Esophagus (tissue), 2 donors: ENCODE measurements at regions not wholly inside any gene's neighbourhood (a gene's known extent, or its start where the extent isn't known, plus 50 kb on each side); places are given as distances from the start of the nearest gene placed in this dataset.

ENCODE experiments used
- H3K27ac ChIP-seq, 2 donors: one replicate each; pipeline ENCODE4 v1.5.1; 2013; ENCODE audit warnings: low read depth in 2 of 2, mild to moderate bottlenecking in 2 of 2, inconsistent platforms in 1 of 2, low read length in 1 of 2, moderate library complexity in 1 of 2
- H3K27me3 ChIP-seq, 2 donors: one replicate each; pipeline ENCODE4 v1.6.1; 2013; ENCODE audit warnings: low read length in 2 of 2, control low read depth in 1 of 2, mild to moderate bottlenecking in 1 of 2; ENCODE audit not compliant: insufficient read depth in 2 of 2, control insufficient read depth in 1 of 2
- H3K36me3 ChIP-seq, 2 donors: one replicate each; pipeline ENCODE4 v1.6.1; 2013; ENCODE audit warnings: low read length in 1 of 2; ENCODE audit not compliant: control insufficient read depth in 2 of 2, insufficient read depth in 2 of 2
- H3K4me1 ChIP-seq, 2 donors: one replicate each; pipeline ENCODE4 v1.6.1; 2013; ENCODE audit warnings: low read length in 1 of 2; ENCODE audit not compliant: control insufficient read depth in 2 of 2, insufficient read depth in 2 of 2
- H3K4me3 ChIP-seq, 2 donors: one replicate each; pipeline ENCODE4 v1.5.1; 2013; ENCODE audit warnings: low read length in 2 of 2, mild to moderate bottlenecking in 2 of 2, low read depth in 1 of 2, moderate library complexity in 1 of 2
- H3K9me3 ChIP-seq, 2 donors: one replicate each; pipeline ENCODE4 v1.6.1; 2013; ENCODE audit warnings: mild to moderate bottlenecking in 2 of 2, low read depth in 1 of 2, low read length in 1 of 2, moderate library complexity in 1 of 2; ENCODE audit not compliant: control insufficient read depth in 2 of 2, insufficient read depth in 1 of 2
- WGBS, 2 donors: extraction: QIAGEN DNeasy Blood & Tissue Kit; methylation state at CpG; one replicate each; pipeline ENCODE4 v1.1.7; 2013; 5-methylcytosine and 5-hydroxymethylcytosine counted together
- donor health status: healthy with polysubstance abuse.
- donor health status: Bipolar disorder and iron deficiency.

DNA sequence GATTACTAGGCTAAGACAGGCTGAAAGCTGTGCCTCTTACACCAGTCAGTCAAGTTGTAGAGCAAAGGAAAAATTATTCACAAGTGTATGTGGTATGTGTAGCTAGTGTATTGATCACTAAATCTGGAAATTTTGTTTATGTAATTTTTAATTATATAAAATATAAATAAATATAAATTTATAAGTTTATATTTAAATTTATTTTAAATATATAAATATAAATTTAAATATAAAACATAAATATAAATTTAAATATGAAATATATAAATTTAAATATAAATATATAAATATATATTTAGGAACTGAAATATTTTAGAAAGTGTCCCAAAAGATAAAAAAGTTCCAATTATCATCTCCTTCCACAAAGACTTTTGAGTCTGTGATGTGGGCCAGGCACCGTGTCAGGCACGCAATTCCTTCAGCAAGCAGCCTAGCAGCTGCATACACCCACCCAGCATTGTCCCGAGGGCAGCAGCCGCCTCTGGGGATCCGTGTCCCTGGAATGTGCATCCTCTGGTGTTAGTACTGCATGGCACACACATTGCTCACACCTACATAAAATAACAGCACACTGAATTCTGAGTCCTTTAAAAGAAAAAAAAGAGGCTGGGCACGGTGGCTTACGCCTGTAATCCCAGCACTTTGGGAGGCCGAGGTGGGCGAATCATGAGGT lies 1098.0 kb downstream of the BRD1 start:
- 87 to 96% methylated on average over 9 of the region's 9 CpGs for WGBS, 2 donors
- Histone ChIP-seq H3K27ac (no peak overlapping the region), H3K4me1 (no peaks in the 10 kb centered on the region), H3K9me3 (no peaks in the 10 kb centered on the region), H3K4me3 (no peak overlapping the region), H3K36me3 (no peaks in the 10 kb centered on the region), H3K27me3 (no peaks in the 10 kb centered on the region)

GRCh38 chr22:48727454-48728058 lies 1100.1 kb downstream of the BRD1 start:
- Histone ChIP-seq H3K27ac (no peak overlapping the region), H3K27me3 (no peaks in the 10 kb centered on the region), H3K4me1 (no peaks in the 10 kb centered on the region), H3K4me3 (no peak overlapping the region), H3K9me3 (no peaks in the 10 kb centered on the region), H3K36me3 (no peaks in the 10 kb centered on the region)
- 82 to 83% methylated on average over 3 of the region's 3 CpGs for WGBS, 2 donors

DNA sequence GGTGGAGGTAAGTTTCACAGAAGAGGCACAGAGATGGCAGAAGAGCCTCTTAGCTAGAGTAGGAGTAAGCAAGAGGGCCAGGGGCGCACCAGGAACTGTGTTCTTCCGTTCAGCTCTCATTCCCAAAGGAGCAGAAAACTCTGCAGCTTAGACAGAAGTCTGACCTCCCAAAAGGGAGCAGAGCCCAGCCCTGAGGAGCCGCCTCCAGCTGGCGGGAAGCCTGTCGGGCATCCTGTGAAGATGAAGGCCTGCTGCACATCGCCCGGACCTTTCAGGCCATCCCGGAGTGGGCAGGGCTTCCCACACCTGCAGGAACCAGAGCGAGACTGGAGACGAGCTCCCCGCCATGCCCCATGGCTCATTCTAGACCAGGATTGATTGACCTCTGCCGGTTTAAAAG lies 1102.8 kb downstream of the BRD1 start:
- Histone ChIP-seq H3K36me3 (no peaks in the 10 kb centered on the region), H3K27ac (no peak overlapping the region), H3K4me1 (peaks cover 0 to 5% of the 10 kb centered on the region in 2 donors), H3K27me3 (no peaks in the 10 kb centered on the region), H3K4me3 (no peak overlapping the region), H3K9me3 (peaks cover 0 to 5% of the 10 kb centered on the region in 2 donors)
- WGBS, 2 donors, result 76 to 82% methylated on average over 12 of the region's 12 CpGs

DNA sequence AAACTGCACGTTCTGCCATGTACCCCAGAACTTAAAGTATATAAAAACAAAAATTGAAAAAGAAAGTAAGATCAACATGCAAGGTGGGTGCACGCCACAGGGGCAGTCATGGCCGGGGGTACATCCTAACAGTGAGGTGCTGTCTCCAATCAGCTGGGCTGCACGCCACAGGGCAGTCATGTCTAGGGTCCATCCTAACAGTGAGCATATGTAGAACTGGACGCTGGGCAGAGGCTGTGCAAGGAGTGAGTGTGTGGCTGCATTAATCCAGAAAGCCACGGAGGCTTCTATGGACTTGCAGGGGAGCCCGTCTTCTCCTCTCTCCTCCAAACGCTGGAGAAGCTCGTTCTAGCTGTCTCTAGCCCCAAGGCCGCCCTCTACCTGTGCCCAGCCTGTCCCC lies 1105.0 kb downstream of the BRD1 start:
- WGBS, 2 donors, result 86% methylated on average over 10 of the region's 10 CpGs
- Histone ChIP-seq H3K36me3 (no peaks in the 10 kb centered on the region), H3K27me3 (no peaks in the 10 kb centered on the region), H3K27ac (no peak overlapping the region), H3K4me3 (no peak overlapping the region), H3K4me1 (peaks cover 0 to 5% of the 10 kb centered on the region in 2 donors), H3K9me3 (peaks cover 0 to 5% of the 10 kb centered on the region in 2 donors)

DNA sequence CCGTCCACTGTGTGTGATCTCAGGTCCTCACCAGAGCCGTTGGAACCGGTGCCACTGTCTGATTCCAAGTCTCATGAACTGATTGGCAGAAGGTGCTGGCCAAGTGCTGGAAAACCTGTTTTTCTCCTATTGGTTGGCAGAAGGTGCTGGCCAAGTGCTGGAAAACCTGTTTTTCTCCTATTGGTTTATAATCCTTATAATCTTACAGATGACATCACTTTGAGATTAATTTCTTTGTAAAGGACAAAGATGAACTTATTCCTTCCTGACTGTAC lies 1106.3 kb downstream of the BRD1 start:
- Histone ChIP-seq H3K27ac (peak overlapping the region in 1 of 2 donors; percentile 51), H3K27me3 (no peaks in the 10 kb centered on the region), H3K4me1 (peaks cover 0 to 5% of the 10 kb centered on the region in 2 donors), H3K9me3 (peaks cover 0 to 5% of the 10 kb centered on the region in 2 donors), H3K36me3 (no peaks in the 10 kb centered on the region), H3K4me3 (no peak overlapping the region)
- WGBS, 2 donors, result 35 to 48% methylated on average over 3 of the region's 3 CpGs

DNA sequence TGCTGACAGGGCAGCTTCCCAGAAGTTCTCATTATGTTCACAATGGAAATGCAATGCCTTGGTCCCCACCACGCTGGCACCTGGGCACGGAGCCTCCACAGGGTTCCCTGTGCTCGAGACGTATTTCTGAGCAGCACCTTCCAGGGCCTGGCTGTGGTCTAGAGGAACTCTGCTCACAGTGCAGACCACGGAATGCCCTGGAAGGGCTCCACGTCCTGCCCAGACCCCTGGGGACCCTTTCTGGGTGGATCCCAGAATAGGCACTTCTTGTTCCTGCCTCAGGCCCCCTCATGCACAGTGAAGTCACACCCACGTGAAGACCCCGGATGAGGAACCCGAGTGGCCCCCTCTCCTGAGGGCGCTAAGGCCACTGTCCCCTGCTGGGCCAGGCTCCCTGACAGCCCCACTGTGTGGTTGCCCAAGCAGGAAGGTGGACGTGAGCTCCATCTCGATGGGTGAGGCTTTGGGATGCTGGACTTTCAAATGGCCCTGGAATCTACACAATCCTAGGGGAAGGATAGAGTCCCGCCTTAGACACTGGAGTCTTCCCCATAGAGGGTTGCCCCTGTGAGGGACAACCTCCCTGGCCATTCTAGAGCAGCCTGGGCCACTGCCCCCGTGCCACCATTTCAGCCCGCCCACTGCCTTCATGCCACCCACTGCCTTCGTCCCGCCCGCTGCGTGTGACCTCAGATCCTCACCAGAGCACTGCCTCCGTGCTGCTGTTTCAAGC lies 1106.8 kb downstream of the BRD1 start:
- no peak overlapping the region for H3K4me3 ChIP-seq
- peak overlapping the region in 1 of 2 donors; percentile 51 for H3K27ac ChIP-seq
- no peaks in the 10 kb centered on the region for H3K36me3 ChIP-seq
- no peaks in the 10 kb centered on the region for H3K27me3 ChIP-seq
- WGBS, 2 donors, result 68 to 69% methylated on average over 20 of the region's 20 CpGs
- peaks cover 0 to 5% of the 10 kb centered on the region in 2 donors for H3K9me3 ChIP-seq
- peaks cover 0 to 5% of the 10 kb centered on the region in 2 donors for H3K4me1 ChIP-seq

- Histone ChIP-seq H3K4me1 (peaks cover 0 to 5% of the 10 kb centered on the region in 2 donors), H3K36me3 (no peaks in the 10 kb centered on the region), H3K27ac (no peak overlapping the region), H3K27me3 (no peaks in the 10 kb centered on the region), H3K9me3 (peaks cover 4 to 7% of the 10 kb centered on the region in 2 donors), H3K4me3 (no peak overlapping the region)
- 72 to 81% methylated on average over 23 of the region's 23 CpGs for WGBS, 2 donors
These were observed 1107.6 kb downstream of the BRD1 start for GRCh38 chr22:48719978-48720661.

GRCh38 chr22:48718818-48719500 lies 1108.7 kb downstream of the BRD1 start:
- Histone ChIP-seq H3K9me3 (peaks cover 4 to 7% of the 10 kb centered on the region in 2 donors), H3K27me3 (no peaks in the 10 kb centered on the region), H3K4me1 (peaks cover 0 to 5% of the 10 kb centered on the region in 2 donors), H3K36me3 (no peaks in the 10 kb centered on the region), H3K4me3 (no peak overlapping the region), H3K27ac (no peak overlapping the region)
- 52 to 56% methylated on average over 22 of the region's 22 CpGs for WGBS, 2 donors
